IMR-90 (cell line): ENCODE measurements at regions not wholly inside any gene's neighbourhood (a gene's known extent, or its start where the extent isn't known, plus 50 kb on each side); places are given as distances from the start of the nearest gene placed in this dataset.

Experiments used
- POLR2A ChIP-seq: IDR thresholded peaks from 2 replicates; pipeline ENCODE4 v1.6.1; 2012; ENCODE audit warnings: mild to moderate bottlenecking, low read depth, low read length
- RCOR1 ChIP-seq: IDR thresholded peaks from 2 replicates; pipeline ENCODE4 v1.6.1; 2012; ENCODE audit warnings: mild to moderate bottlenecking, low read length, improper control_type of control experiment; ENCODE audit not compliant: insufficient replicate concordance
- TF ChIP-seq, protein P1 (sequence below): conservative IDR thresholded peaks from 2 replicates; pipeline ENCODE4 v1.5.1; 2012; ENCODE audit warnings: mild to moderate bottlenecking, low read depth, low read length, improper control_type of control experiment

DNA sequence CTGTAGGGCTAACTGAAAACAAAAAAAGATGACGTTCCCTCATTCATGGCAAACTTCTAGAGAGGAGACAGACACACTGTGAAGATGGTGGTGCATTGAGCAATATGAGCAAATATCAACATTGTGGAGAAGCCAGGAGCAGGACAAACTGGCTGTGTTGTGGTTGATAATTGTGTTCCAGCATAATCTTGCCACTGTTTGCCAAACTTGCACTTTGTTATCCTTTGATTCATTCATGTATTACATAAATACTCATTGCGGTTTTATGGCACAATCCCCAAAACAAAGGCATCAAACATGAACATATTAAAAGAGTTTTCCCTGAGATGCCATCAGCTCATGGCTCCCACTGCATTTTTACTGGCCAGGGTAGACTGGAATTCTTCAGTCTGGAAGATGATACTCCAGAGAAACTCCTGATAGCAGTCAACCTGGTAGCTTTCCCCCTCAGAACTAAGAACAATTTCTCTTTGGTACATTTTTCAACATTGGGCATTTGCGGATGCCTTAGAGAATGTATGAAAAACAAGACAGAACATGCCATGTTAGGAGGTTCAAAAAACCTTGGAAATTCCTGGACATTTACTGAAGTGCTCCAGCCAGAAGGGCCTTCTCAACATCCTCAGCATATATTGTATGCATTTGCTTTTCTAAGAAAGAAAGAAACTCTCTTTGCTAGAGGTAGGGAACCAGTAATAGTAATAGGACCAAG is 487.4 kb upstream of the CELF4 start:
- TF ChIP-seq, protein P1, sequence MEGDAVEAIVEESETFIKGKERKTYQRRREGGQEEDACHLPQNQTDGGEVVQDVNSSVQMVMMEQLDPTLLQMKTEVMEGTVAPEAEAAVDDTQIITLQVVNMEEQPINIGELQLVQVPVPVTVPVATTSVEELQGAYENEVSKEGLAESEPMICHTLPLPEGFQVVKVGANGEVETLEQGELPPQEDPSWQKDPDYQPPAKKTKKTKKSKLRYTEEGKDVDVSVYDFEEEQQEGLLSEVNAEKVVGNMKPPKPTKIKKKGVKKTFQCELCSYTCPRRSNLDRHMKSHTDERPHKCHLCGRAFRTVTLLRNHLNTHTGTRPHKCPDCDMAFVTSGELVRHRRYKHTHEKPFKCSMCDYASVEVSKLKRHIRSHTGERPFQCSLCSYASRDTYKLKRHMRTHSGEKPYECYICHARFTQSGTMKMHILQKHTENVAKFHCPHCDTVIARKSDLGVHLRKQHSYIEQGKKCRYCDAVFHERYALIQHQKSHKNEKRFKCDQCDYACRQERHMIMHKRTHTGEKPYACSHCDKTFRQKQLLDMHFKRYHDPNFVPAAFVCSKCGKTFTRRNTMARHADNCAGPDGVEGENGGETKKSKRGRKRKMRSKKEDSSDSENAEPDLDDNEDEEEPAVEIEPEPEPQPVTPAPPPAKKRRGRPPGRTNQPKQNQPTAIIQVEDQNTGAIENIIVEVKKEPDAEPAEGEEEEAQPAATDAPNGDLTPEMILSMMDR: no peak
- no peak for TF ChIP-seq POLR2A
- TF ChIP-seq RCOR1: no peak
